ENCODE measurements at regions not wholly inside any gene's neighbourhood (a gene's known extent, or its start where the extent isn't known, plus 50 kb on each side); places are given as distances from the start of the nearest gene placed in this dataset.

- Histone ChIP-seq H3K4me3 (ENCODE audit: low read depth, low read length) (no peak overlapping the region), H3K4me1 (ENCODE audit: control insufficient read depth, insufficient read depth, low read length) (no peaks in the 10 kb centered on the region), H3K36me3 (ENCODE audit: control insufficient read depth in 2 of 2, insufficient read depth in 1 of 2, low read length in 2 of 2) (no peaks in the 10 kb centered on the region), H3K9me3 (ENCODE audit: control insufficient read depth, insufficient read depth, low read depth, low read length) (no peaks in the 10 kb centered on the region), H3K27ac (ENCODE audit: extremely low read depth, low read depth, low read length) (no peak overlapping the region)
- no peak for TF ChIP-seq CTCF (tag by site-specific recombination; IDR thresholded peaks at IDR 0.05)
- TF ChIP-seq KLF9 (tag by site-specific recombination; IDR thresholded peaks at IDR 0.05; ENCODE audit: low read depth): no peak
- TF ChIP-seq ZBTB21 (tag by site-specific recombination; IDR thresholded peaks at IDR 0.05): no peak
- POLR2A ChIA-PET: no interaction called here
- CTCF ChIA-PET: interaction anchor here (1.1 kb wide), 1 partner anchor 10 kb away, joined by 3 read pairs; no protein-coding TSS in a partner anchor
Measured at GRCh38 chr21:15487196-15487550, 242.6 kb upstream of the USP25 start.

GRCh38 chr21:15491100-15491499, 238.7 kb upstream of the USP25 start:
- peaks cover 9% of the 10 kb centered on the region for H3K4me1 ChIP-seq (ENCODE audit: control insufficient read depth, insufficient read depth, low read length)
- no peak overlapping the region for H3K4me3 ChIP-seq (ENCODE audit: low read depth, low read length)
- H3K36me3 ChIP-seq (ENCODE audit: control insufficient read depth in 2 of 2, insufficient read depth in 1 of 2, low read length in 2 of 2): no peaks in the 10 kb centered on the region
- POLR2A ChIA-PET: no interaction called here
- TF ChIP-seq ZNF214 (tag by site-specific recombination; IDR thresholded peaks at IDR 0.05; ENCODE audit: borderline replicate concordance): no peak
- no peak for TF ChIP-seq HOXA7 (CRISPR knock-in tag; IDR thresholded peaks at IDR 0.05; ENCODE audit: borderline replicate concordance)
- no peak for TF ChIP-seq ZBTB44 (tag by site-specific recombination; IDR thresholded peaks at IDR 0.05)
- H3K27ac ChIP-seq (ENCODE audit: extremely low read depth, low read depth, low read length): no peak overlapping the region
- CTCF ChIA-PET: no interaction called here
- H3K9me3 ChIP-seq (ENCODE audit: control insufficient read depth, insufficient read depth, low read depth, low read length): no peaks in the 10 kb centered on the region

GRCh38 chr21:15493646-15494045, 236.1 kb upstream of the USP25 start:
- POLR2A ChIA-PET: no interaction called here
- Histone ChIP-seq H3K4me3 (ENCODE audit: low read depth, low read length) (no peak overlapping the region), H3K4me1 (ENCODE audit: control insufficient read depth, insufficient read depth, low read length) (peaks cover 9% of the 10 kb centered on the region), H3K9me3 (ENCODE audit: control insufficient read depth, insufficient read depth, low read depth, low read length) (no peaks in the 10 kb centered on the region), H3K27ac (ENCODE audit: extremely low read depth, low read depth, low read length) (no peak overlapping the region), H3K36me3 (ENCODE audit: control insufficient read depth in 2 of 2, insufficient read depth in 1 of 2, low read length in 2 of 2) (no peaks in the 10 kb centered on the region)
- TF ChIP-seq ZNF221 (tag by site-specific recombination; IDR thresholded peaks at IDR 0.05; ENCODE audit: borderline replicate concordance): no peak
- TF ChIP-seq ZNF19 (tag by site-specific recombination; IDR thresholded peaks at IDR 0.05; ENCODE audit: low read depth): no peak
- no peak for TF ChIP-seq ZNF175 (tag by site-specific recombination; IDR thresholded peaks at IDR 0.05)
- no peak for TF ChIP-seq ZNF473 (tag by site-specific recombination; IDR thresholded peaks at IDR 0.05)
- CTCF ChIA-PET: interaction anchor here (1.0 kb wide), 1 partner anchor 27 kb away, joined by 3 read pairs; no protein-coding TSS in a partner anchor

- POLR2A ChIA-PET: no interaction called here
Measured at GRCh38 chr21:15494481-15494880, 235.3 kb upstream of the USP25 start.

GRCh38 chr21:15495965-15496364, 233.8 kb upstream of the USP25 start:
- Histone ChIP-seq H3K36me3 (ENCODE audit: control insufficient read depth in 2 of 2, insufficient read depth in 1 of 2, low read length in 2 of 2) (no peaks in the 10 kb centered on the region), H3K9me3 (ENCODE audit: control insufficient read depth, insufficient read depth, low read depth, low read length) (no peaks in the 10 kb centered on the region), H3K4me3 (ENCODE audit: low read depth, low read length) (no peak overlapping the region), H3K27ac (ENCODE audit: extremely low read depth, low read depth, low read length) (no peak overlapping the region), H3K4me1 (ENCODE audit: control insufficient read depth, insufficient read depth, low read length) (peaks cover 9% of the 10 kb centered on the region)
- POLR2A ChIA-PET: no interaction called here
- TF ChIP-seq PBX3 (CRISPR knock-in tag; IDR thresholded peaks at IDR 0.05) (no peak), ZBTB6 (tag by site-specific recombination; IDR thresholded peaks at IDR 0.05) (no peak), ZNF544 (tag by site-specific recombination; IDR thresholded peaks at IDR 0.05) (no peak), ZNF513 (tag by site-specific recombination; IDR thresholded peaks at IDR 0.05) (no peak), KLF17 (tag by site-specific recombination; IDR thresholded peaks at IDR 0.05) (no peak)
- CTCF ChIA-PET: no interaction called here

More at GRCh38 chr21:15494481-15494880, 235.3 kb upstream of the USP25 start:
- H3K9me3 ChIP-seq (ENCODE audit: control insufficient read depth, insufficient read depth, low read depth, low read length): no peaks in the 10 kb centered on the region
- CTCF ChIA-PET: no interaction called here
- no peak for TF ChIP-seq ZNF629 (tag by site-specific recombination; IDR thresholded peaks at IDR 0.05)
- peaks cover 9% of the 10 kb centered on the region for H3K4me1 ChIP-seq (ENCODE audit: control insufficient read depth, insufficient read depth, low read length)
- H3K36me3 ChIP-seq (ENCODE audit: control insufficient read depth in 2 of 2, insufficient read depth in 1 of 2, low read length in 2 of 2): no peaks in the 10 kb centered on the region
- H3K4me3 ChIP-seq (ENCODE audit: low read depth, low read length): no peak overlapping the region
- H3K27ac ChIP-seq (ENCODE audit: extremely low read depth, low read depth, low read length): no peak overlapping the region

Measured in HEK293 (cell line).